WTC11 (cell line): ENCODE measurements at regions not wholly inside any gene's neighbourhood (a gene's known extent, or its start where the extent isn't known, plus 50 kb on each side); places are given as distances from the start of the nearest gene placed in this dataset.
A peak's percentile ranks its signal among the peaks of the same experiment; 100 is the strongest.

ENCODE experiments used
- ATAC-seq: fragments of 200-7000 bp; cut with Tn5 transposase; 2 replicates; pipeline ENCODE4 v1.10.0; 2021; ENCODE audit warnings: mild to moderate bottlenecking, moderate library complexity
- CTCF ChIA-PET: fragments of 300-600 bp; sonication (Branson Sonifier 250); formaldehyde crosslinking; loops from one replicate; lab custom pipeline; 2021; ENCODE audit warnings: antibody characterized with exemption; lab: Charles Lee
- POLR2A ChIA-PET: fragments of 350-600 bp; sonication (Branson Sonifier 250); formaldehyde crosslinking; loops from one replicate; lab custom pipeline; 2021; ENCODE audit warnings: antibody characterized with exemption; lab: Charles Lee
- DNase-seq: peaks from one replicate; pipeline ENCODE4 v3.0.0; 2021; ENCODE audit warnings: low spot score
- H3K27ac Mint-ChIP-seq: 2 replicates; pipeline ENCODE4 v1.8.0; 2021; ENCODE audit warnings: mixed read lengths
- H3K27me3 Mint-ChIP-seq: 2 replicates; pipeline ENCODE4 v1.8.0; 2021; ENCODE audit warnings: low read depth, mild to moderate bottlenecking, moderate library complexity, mixed read lengths
- H3K36me3 Mint-ChIP-seq: 2 replicates; pipeline ENCODE4 v1.8.0; 2021; ENCODE audit warnings: mixed read lengths
- H3K4me1 Mint-ChIP-seq: 2 replicates; pipeline ENCODE4 v1.8.0; 2022; ENCODE audit warnings: mixed read lengths
- H3K4me3 Mint-ChIP-seq: 2 replicates; pipeline ENCODE4 v1.8.0; 2021; ENCODE audit warnings: mild to moderate bottlenecking, moderate library complexity, mixed read lengths
- H3K9me3 Mint-ChIP-seq: 2 replicates; pipeline ENCODE4 v1.8.0; 2021; ENCODE audit warnings: mixed read lengths
- ELF4 ChIP-seq: sonication (generic); formaldehyde crosslinking; IDR thresholded peaks from 2 replicates; pipeline ENCODE4 v1.8.1; 2022; ENCODE audit warnings: low read depth, mild to moderate bottlenecking, moderate library complexity, missing genetic modification reagents
- EMX1 ChIP-seq: fragments of 250-450 bp; sonication (Bioruptor Pico); IDR thresholded peaks from 2 replicates; pipeline ENCODE4 v1.8.0; 2021; ENCODE audit warnings: mild to moderate bottlenecking
- FOXJ3 ChIP-seq: sonication (generic); formaldehyde crosslinking; IDR thresholded peaks from 2 replicates; pipeline ENCODE4 v1.9.0; 2021; ENCODE audit warnings: missing genetic modification reagents, mild to moderate bottlenecking, borderline replicate concordance
- GTF2I ChIP-seq: fragments of 250-450 bp; sonication (Bioruptor Pico); conservative IDR thresholded peaks from 2 replicates; pipeline ENCODE4 v1.4.0; 2021; ENCODE audit warnings: mild to moderate bottlenecking
- JAZF1 ChIP-seq: fragments of 250-450 bp; sonication (Bioruptor Pico); IDR thresholded peaks from 2 replicates; pipeline ENCODE4 v1.9.0; 2021; ENCODE audit warnings: moderate library complexity, mild to moderate bottlenecking, inconsistent platforms
- MXD4 ChIP-seq: fragments of 250-450 bp; sonication (Bioruptor Pico); IDR thresholded peaks from 2 replicates; pipeline ENCODE4 v1.8.0; 2021; ENCODE audit warnings: mild to moderate bottlenecking, moderate library complexity, borderline replicate concordance
- NR1H2 ChIP-seq: sonication (generic); formaldehyde crosslinking; IDR thresholded peaks from 2 replicates; pipeline ENCODE4 v1.9.0; 2021; ENCODE audit warnings: mild to moderate bottlenecking, moderate library complexity, missing genetic modification reagents
- NR2C2 ChIP-seq: sonication (generic); formaldehyde crosslinking; IDR thresholded peaks from 2 replicates; pipeline ENCODE4 v1.8.0; 2022; ENCODE audit warnings: mild to moderate bottlenecking, missing genetic modification reagents
- ZNF219 ChIP-seq: sonication (generic); formaldehyde crosslinking; IDR thresholded peaks from 2 replicates; pipeline ENCODE4 v1.8.0; 2023; ENCODE audit warnings: missing genetic modification reagents, mild to moderate bottlenecking, borderline replicate concordance
- ZNF232 ChIP-seq: sonication (generic); formaldehyde crosslinking; IDR thresholded peaks from 2 replicates; pipeline ENCODE4 v1.8.0; 2022; ENCODE audit warnings: mild to moderate bottlenecking, missing genetic modification reagents
- ZNF317 ChIP-seq: sonication (generic); formaldehyde crosslinking; IDR thresholded peaks from 2 replicates; pipeline ENCODE4 v1.8.1; 2023; ENCODE audit warnings: low read depth, mild to moderate bottlenecking, moderate library complexity, missing genetic modification reagents, borderline replicate concordance
- ZNF671 ChIP-seq: fragments of 250-450 bp; sonication (Bioruptor Pico); IDR thresholded peaks from 2 replicates; pipeline ENCODE4 v1.8.0; 2021; ENCODE audit warnings: mild to moderate bottlenecking
- TF ChIP-seq, protein P1 (sequence below): sonication (generic); formaldehyde crosslinking; IDR thresholded peaks from 2 replicates; pipeline ENCODE4 v1.8.0; 2022; ENCODE audit warnings: missing genetic modification reagents
- TF ChIP-seq, protein P2 (sequence below): fragments of 250-450 bp; sonication (Bioruptor Pico); IDR thresholded peaks from 2 replicates; pipeline ENCODE4 v1.9.0; 2021; ENCODE audit warnings: moderate library complexity, mild to moderate bottlenecking, inconsistent platforms, borderline replicate concordance
- TF ChIP-seq, protein P3 (sequence below): sonication (generic); formaldehyde crosslinking; IDR thresholded peaks from 2 replicates; pipeline ENCODE4 v1.8.1; 2022; ENCODE audit warnings: low read depth, missing genetic modification reagents, borderline replicate concordance

DNA sequence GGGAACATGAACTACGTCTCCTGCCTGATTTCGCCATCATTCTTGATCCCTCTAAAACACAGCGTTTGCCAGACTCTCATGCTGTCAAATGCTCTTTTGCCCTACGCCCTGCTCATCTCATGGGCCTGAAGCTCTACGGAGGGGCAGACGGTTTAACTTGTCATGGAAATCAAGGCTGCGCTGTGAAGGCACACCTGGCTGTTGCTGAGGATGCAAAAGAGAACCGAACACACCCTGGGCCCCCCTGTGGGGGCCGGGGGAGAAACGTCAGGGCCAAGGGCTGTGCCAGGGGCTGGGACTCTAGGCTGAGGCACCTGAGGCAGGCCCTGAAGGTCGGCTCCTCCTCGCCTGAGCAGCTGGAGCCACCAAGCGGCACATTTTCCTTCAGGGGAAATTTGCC is 957.2 kb downstream of the BRD1 start (continued):
- TF ChIP-seq, protein P1, sequence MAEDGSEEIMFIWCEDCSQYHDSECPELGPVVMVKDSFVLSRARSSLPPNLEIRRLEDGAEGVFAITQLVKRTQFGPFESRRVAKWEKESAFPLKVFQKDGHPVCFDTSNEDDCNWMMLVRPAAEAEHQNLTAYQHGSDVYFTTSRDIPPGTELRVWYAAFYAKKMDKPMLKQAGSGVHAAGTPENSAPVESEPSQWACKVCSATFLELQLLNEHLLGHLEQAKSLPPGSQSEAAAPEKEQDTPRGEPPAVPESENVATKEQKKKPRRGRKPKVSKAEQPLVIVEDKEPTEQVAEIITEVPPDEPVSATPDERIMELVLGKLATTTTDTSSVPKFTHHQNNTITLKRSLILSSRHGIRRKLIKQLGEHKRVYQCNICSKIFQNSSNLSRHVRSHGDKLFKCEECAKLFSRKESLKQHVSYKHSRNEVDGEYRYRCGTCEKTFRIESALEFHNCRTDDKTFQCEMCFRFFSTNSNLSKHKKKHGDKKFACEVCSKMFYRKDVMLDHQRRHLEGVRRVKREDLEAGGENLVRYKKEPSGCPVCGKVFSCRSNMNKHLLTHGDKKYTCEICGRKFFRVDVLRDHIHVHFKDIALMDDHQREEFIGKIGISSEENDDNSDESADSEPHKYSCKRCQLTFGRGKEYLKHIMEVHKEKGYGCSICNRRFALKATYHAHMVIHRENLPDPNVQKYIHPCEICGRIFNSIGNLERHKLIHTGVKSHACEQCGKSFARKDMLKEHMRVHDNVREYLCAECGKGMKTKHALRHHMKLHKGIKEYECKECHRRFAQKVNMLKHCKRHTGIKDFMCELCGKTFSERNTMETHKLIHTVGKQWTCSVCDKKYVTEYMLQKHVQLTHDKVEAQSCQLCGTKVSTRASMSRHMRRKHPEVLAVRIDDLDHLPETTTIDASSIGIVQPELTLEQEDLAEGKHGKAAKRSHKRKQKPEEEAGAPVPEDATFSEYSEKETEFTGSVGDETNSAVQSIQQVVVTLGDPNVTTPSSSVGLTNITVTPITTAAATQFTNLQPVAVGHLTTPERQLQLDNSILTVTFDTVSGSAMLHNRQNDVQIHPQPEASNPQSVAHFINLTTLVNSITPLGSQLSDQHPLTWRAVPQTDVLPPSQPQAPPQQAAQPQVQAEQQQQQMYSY (CRISPR knock-in tag): no peak
- TF ChIP-seq, all 79 proteins: peak for 0

DNA sequence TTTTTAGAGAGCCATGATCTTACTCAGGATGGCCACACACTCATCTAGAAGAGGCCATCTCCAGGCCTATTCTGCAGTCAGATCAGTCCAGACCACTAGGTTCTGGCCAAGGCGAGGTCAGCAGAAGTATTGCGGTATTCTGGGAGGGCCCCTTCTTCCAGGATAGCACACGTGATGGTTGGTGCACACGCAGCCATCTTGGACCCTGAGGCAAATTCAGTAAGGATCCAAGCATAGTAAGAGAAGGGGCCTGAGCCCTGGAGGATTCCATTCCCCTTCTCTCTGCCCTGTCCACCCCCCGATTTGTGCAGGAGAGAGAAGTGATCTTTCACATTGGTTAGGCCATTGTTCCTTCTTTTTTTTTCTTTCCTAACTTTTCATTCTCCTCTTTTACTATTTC is 957.9 kb downstream of the BRD1 start:
- peaks cover 9% of the 10 kb centered on the region for H3K9me3 Mint-ChIP-seq
- H3K36me3 Mint-ChIP-seq: 0 out of 2 replicates have a peak, but pooled peaks cover 3% of the 10 kb centered on the region
- no peak overlapping the region for H3K27ac Mint-ChIP-seq
- TF ChIP-seq, protein P2, sequence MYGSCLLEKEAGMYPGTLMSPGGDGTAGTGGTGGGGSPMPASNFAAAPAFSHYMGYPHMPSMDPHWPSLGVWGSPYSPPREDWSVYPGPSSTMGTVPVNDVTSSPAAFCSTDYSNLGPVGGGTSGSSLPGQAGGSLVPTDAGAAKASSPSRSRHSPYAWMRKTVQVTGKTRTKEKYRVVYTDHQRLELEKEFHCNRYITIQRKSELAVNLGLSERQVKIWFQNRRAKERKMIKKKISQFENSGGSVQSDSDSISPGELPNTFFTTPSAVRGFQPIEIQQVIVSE (CRISPR knock-in tag): no peak
- TF ChIP-seq FOXJ3 (CRISPR knock-in tag) (no peak), ZNF671 (CRISPR knock-in tag) (no peak), NR1H2 (no peak), GTF2I (CRISPR knock-in tag) (peak; percentile 87), ZNF232 (no peak), EMX1 (no peak), ZNF219 (no peak)
- TF ChIP-seq, protein P1 (CRISPR knock-in tag): no peak
- TF ChIP-seq, all 79 proteins: peak for 1
- no peak for ATAC-seq
- no peaks in the 10 kb centered on the region; the same call in 1 of the 2 replicates for H3K27me3 Mint-ChIP-seq
- peaks cover 9% of the 10 kb centered on the region; the same call in 1 of the 2 replicates for H3K4me1 Mint-ChIP-seq
- ChIA-PET CTCF (no interaction called here), POLR2A (no interaction called here)
- H3K4me3 Mint-ChIP-seq: no peak overlapping the region
- DNase-seq: no peak

DNA sequence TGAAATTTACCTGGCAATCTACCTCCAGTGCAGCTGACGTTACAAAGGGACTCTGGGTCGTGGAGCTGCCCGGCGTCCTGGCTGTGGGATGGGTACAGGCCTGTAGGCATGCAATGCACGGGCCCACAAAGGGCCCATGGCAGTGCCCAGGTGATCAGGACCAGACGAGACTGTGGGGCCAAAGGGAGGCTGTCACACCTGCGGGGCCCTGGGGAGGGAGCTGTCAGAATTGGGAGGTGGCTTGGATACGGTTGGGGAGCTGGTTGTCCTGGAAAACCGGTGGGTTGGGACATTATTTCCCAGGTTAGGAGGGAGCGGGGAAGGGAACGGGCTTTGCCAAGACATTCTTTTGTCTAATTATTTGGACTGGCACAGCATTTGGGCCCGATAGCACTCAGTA is 958.5 kb downstream of the BRD1 start:
- Mint-ChIP-seq H3K4me1 (peaks cover 9% of the 10 kb centered on the region; the same call in 1 of the 2 replicates), H3K27ac (no peak overlapping the region), H3K9me3 (peaks cover 9% of the 10 kb centered on the region), H3K36me3 (0 out of 2 replicates have a peak, but pooled peaks cover 3% of the 10 kb centered on the region), H3K4me3 (no peak overlapping the region), H3K27me3 (no peaks in the 10 kb centered on the region; the same call in 1 of the 2 replicates)
- ChIA-PET CTCF (no interaction called here), POLR2A (no interaction called here)
- TF ChIP-seq JAZF1: no peak
- TF ChIP-seq EMX1: no peak
- TF ChIP-seq MXD4 (CRISPR knock-in tag): no peak
- TF ChIP-seq ELF4 (CRISPR knock-in tag): no peak
- no peak for TF ChIP-seq ZNF317 (CRISPR knock-in tag)
- no peak for TF ChIP-seq NR2C2
- TF ChIP-seq, protein P3, sequence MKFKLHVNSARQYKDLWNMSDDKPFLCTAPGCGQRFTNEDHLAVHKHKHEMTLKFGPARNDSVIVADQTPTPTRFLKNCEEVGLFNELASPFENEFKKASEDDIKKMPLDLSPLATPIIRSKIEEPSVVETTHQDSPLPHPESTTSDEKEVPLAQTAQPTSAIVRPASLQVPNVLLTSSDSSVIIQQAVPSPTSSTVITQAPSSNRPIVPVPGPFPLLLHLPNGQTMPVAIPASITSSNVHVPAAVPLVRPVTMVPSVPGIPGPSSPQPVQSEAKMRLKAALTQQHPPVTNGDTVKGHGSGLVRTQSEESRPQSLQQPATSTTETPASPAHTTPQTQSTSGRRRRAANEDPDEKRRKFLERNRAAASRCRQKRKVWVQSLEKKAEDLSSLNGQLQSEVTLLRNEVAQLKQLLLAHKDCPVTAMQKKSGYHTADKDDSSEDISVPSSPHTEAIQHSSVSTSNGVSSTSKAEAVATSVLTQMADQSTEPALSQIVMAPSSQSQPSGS (CRISPR knock-in tag): no peak
- no peak for ATAC-seq
- no peak for DNase-seq
